ENCODE measurements at regions not wholly inside any gene's neighbourhood (a gene's known extent, or its start where the extent isn't known, plus 50 kb on each side); places are given as distances from the start of the nearest gene placed in this dataset.
"Not testable (repeated sequence)": the region's sequence is repeated elsewhere in the genome, so short reads cannot be mapped to it uniquely, and the experiment has no call there.

DNA sequence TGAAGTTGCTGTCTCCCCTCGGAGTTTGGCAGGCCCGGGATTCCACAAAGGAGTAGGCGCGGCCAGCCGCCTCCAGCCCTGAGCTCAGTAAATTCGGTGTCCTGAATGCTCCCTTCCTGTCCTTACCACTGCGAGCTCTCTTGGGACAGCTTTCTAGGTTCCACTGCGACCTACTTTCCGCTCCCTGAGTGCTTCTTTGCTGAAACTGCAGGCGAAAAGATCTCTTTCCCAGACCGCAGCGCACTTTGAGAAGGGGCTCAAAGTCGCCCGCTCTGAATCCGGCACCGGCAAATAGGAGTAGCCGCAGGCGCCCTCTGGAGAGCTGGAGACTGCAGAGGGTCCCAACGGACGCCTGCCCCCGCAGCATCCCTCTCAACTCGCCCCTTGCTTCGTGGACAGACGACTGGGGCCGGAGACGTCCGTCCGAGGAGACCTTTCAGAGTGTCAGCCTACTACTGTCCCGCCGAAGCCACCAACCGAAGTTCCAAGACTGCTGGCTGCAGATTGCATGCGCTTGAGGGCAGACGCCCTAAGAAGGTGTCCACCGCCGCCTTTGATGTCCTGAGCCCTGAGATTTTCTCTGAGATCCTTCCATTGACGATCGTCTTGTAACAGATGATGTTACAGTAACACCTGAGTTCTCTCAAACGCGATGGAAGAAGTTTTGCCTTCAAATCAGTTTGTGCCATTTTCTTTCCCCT lies 96.0 kb downstream of the ANXA2R start:
- peak overlapping the region in 9 of 12 donors; percentile 11 to 45 (median 36) for H3K4me3 ChIP-seq
- H3K27me3 ChIP-seq, result peaks cover 6 to 96% (median 48%) of the 10 kb centered on the region in 9 donors
- no peak for TF ChIP-seq POLR2A (IDR thresholded peaks at IDR 0.05)
- H3K36me3 ChIP-seq, result no peaks in the 10 kb centered on the region
- peaks cover 0 to 17% (median 7%) of the 10 kb centered on the region in 12 donors for H3K4me1 ChIP-seq
- peak overlapping the region in 2 of 12 donors; percentile 7 to 51 for H3K27ac ChIP-seq
- intact Hi-C loops (cut with DNase I), result no loop called here
- peak in 3 of 4 donors; percentile 53 to 81 (median 60) for ATAC-seq
- WGBS, 4 donors, result 12 to 20% (median 15%) methylated on average over 35 to 39 of the region's 39 CpGs
- peak in 3 of 5 donors; percentile 20 to 35 (median 23) for DNase-seq
- H3K9me3 ChIP-seq, result no peaks in the 10 kb centered on the region

DNA sequence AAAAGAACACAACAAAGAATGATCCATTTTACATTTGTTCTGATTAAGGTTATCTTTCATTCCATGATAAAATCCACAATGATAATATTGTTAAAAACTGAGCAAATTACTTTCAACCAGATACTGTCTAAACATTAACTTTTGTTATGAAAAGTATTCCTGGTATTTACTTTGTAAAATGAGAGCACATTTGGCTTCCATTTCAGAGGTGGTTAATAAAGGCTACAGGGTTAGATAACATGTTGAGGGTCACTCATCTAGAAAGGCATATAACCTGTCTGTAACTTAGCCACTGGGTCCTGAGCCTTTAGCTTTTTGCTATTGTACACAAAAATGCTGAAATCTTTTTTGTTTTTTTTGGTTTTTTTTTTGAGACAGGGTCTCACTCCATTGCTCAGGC lies 99.3 kb downstream of the ANXA2R start:
- ATAC-seq (no peak), DNase-seq (no peak)
- Histone ChIP-seq H3K27me3 (peaks cover 4 to 69% (median 31%) of the 10 kb centered on the region in 9 donors), H3K4me3 (no peak overlapping the region), H3K4me1 (peaks cover 0 to 13% (median 6%) of the 10 kb centered on the region in 12 donors), H3K9me3 (peaks cover 0 to 6% (median 0%) of the 10 kb centered on the region in 12 donors), H3K36me3 (no peaks in the 10 kb centered on the region), H3K27ac (no peak overlapping the region)
- TF ChIP-seq POLR2A (IDR thresholded peaks at IDR 0.05), result no peak
- TF ChIP-seq, protein P1, sequence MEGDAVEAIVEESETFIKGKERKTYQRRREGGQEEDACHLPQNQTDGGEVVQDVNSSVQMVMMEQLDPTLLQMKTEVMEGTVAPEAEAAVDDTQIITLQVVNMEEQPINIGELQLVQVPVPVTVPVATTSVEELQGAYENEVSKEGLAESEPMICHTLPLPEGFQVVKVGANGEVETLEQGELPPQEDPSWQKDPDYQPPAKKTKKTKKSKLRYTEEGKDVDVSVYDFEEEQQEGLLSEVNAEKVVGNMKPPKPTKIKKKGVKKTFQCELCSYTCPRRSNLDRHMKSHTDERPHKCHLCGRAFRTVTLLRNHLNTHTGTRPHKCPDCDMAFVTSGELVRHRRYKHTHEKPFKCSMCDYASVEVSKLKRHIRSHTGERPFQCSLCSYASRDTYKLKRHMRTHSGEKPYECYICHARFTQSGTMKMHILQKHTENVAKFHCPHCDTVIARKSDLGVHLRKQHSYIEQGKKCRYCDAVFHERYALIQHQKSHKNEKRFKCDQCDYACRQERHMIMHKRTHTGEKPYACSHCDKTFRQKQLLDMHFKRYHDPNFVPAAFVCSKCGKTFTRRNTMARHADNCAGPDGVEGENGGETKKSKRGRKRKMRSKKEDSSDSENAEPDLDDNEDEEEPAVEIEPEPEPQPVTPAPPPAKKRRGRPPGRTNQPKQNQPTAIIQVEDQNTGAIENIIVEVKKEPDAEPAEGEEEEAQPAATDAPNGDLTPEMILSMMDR (IDR thresholded peaks at IDR 0.05), result no peak
- intact Hi-C loops (cut with DNase I), result no loop called here

DNA sequence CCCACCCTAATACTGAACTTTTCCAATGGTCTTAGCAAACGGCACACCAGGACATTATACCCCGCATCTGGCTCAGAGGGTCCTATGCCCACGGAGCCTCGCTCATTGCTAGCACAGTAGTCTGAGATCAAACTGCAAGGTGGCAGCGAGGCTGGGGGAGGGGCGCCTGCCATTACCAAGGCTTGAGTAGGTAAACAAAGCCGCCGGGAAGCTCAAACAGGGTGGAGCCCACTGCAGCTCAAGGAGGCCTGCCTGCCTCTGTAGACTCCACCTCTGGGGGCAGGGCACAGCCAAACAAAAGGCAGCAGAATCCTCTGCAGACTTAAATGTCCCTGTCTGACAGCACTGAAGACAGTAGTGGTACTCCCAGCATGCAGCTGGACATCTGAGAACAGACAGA lies 108.1 kb downstream of the ANXA2R start:
- intact Hi-C loops (cut with DNase I); H3K4me3 ChIP-seq; DNase-seq; ATAC-seq; H3K36me3 ChIP-seq; H3K27me3 ChIP-seq; H3K4me1 ChIP-seq; H3K27ac ChIP-seq: not testable (repeated sequence)
- H3K9me3 ChIP-seq, result peaks cover 0 to 16% (median 0%) of the 10 kb centered on the region in 12 donors
- 94 to 96% (median 94%) methylated on average over 4 to 8 of the region's 8 CpGs for WGBS, 4 donors

DNA sequence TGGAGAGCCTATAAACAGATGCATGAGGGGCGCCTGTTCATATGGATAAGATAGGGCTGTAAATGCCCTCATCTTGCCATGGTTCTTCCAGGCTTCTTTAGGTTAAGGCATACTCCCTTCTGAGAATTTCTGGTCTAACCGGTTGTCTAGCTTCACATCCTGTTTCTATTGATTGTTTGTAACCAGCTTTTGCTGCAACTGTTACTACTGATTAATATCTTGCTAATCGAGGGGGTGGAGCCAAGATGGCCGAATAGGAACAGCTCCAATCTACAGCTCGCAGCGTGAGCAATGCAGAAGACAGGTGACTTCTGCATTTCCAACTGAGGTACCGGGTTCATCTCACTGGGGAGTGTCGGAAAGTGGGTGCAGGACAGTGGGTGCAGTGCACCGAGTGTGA lies 108.7 kb downstream of the ANXA2R start:
- H3K36me3 ChIP-seq; ATAC-seq; H3K27ac ChIP-seq; H3K4me1 ChIP-seq; H3K4me3 ChIP-seq; intact Hi-C loops (cut with DNase I); DNase-seq: not testable (repeated sequence)
- H3K9me3 ChIP-seq, result peaks cover 0 to 15% (median 0%) of the 10 kb centered on the region in 12 donors
- WGBS, 4 donors, result 89 to 94% (median 92%) methylated on average over 9 of the region's 9 CpGs
- H3K27me3 ChIP-seq, result peaks cover 0 to 12% (median 0%) of the 10 kb centered on the region in 9 donors

DNA sequence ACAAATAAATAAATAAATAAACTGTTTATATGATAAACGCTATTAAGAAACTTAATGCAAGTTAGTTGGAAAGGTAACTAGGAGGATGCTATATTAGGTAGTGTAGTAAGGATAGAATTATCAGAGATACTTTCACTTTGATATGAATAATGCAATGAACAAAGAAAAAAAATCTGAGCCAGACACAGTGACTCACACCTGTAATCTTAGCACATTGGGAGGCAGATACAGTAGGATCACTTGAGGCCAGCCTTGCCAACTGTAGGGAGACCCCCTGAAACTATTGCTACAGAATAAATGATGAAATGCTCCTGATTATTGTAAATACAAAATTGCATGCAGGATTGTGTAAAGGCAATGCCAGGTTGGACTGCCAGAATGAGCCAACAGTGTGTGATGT lies 109.2 kb downstream of the ANXA2R start:
- DNase-seq (no peak), ATAC-seq (no peak)
- Histone ChIP-seq H3K27me3 (peaks cover 0 to 14% (median 0%) of the 10 kb centered on the region in 9 donors), H3K36me3 (no peaks in the 10 kb centered on the region), H3K4me3 (no peak overlapping the region), H3K4me1 (no peaks in the 10 kb centered on the region), H3K27ac (no peak overlapping the region), H3K9me3 (peaks cover 0 to 11% (median 0%) of the 10 kb centered on the region in 12 donors)
- intact Hi-C loops (cut with DNase I), result no loop called here
- TF ChIP-seq, protein P1 (IDR thresholded peaks at IDR 0.05), result no peak
- TF ChIP-seq POLR2A (IDR thresholded peaks at IDR 0.05), result no peak
- 87 to 100% (median 91%) methylated on average over 1 of the region's 1 CpG for WGBS, 4 donors
